ENCODE measurements at regions not wholly inside any gene's neighbourhood (a gene's known extent, or its start where the extent isn't known, plus 50 kb on each side); places are given as distances from the start of the nearest gene placed in this dataset.

DNA sequence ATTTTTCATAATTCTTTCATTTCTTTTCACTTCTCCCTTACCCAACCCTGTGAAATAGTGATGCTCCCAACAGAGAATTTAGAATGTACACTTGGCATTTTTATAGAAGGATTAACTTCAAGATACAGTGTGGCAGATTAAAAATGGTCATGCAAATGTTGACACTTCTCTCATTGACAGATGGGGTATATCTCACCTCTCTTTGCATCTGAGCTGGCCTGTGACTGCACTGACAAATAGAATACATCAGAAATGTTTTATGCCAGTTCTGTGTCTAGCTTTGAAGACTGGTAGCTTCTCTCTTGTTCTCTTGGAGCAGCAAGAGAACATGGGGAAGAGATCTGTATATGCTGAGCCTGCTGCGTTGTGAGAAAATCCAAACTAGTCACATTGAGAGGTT lies 949.6 kb downstream of the CDH11 start:
- H3K27me3 ChIP-seq = no peaks in the 10 kb centered on the region
- H3K4me3 ChIP-seq = no peak overlapping the region
- no peaks in the 10 kb centered on the region for H3K4me1 ChIP-seq
- TF ChIP-seq, protein P1, sequence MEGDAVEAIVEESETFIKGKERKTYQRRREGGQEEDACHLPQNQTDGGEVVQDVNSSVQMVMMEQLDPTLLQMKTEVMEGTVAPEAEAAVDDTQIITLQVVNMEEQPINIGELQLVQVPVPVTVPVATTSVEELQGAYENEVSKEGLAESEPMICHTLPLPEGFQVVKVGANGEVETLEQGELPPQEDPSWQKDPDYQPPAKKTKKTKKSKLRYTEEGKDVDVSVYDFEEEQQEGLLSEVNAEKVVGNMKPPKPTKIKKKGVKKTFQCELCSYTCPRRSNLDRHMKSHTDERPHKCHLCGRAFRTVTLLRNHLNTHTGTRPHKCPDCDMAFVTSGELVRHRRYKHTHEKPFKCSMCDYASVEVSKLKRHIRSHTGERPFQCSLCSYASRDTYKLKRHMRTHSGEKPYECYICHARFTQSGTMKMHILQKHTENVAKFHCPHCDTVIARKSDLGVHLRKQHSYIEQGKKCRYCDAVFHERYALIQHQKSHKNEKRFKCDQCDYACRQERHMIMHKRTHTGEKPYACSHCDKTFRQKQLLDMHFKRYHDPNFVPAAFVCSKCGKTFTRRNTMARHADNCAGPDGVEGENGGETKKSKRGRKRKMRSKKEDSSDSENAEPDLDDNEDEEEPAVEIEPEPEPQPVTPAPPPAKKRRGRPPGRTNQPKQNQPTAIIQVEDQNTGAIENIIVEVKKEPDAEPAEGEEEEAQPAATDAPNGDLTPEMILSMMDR (IDR thresholded peaks at IDR 0.05) = no peak
- TF ChIP-seq POLR2A (IDR thresholded peaks at IDR 0.05) (no peak), EP300 (IDR thresholded peaks at IDR 0.05; ENCODE audit: low read depth) (no peak), POLR2AphosphoS5 (IDR thresholded peaks at IDR 0.05) (no peak)
- no peak for DNase-seq
- intact Hi-C loops (cut with DNase I; ENCODE audit: low total_unique reads) (no loop called here), in situ Hi-C loops (cut with MboI; ENCODE audit: low pct_ligation_motif_present in 1 of 4, low pct_unique_long_range_greater_than_20kb in 1 of 4, low sequenced_read_pairs in 3 of 4) (no loop called here)
- WGBS, 2 donors (ENCODE audit: low coverage in 1 of 2) = 85% methylated on average over 1 of the region's 1 CpG; no CpG with 5 or more reads in 1 of the 2 donors
- no peak overlapping the region for H3K27ac ChIP-seq
- H3K36me3 ChIP-seq = no peaks in the 10 kb centered on the region
- H3K9me3 ChIP-seq = no peaks in the 10 kb centered on the region

DNA sequence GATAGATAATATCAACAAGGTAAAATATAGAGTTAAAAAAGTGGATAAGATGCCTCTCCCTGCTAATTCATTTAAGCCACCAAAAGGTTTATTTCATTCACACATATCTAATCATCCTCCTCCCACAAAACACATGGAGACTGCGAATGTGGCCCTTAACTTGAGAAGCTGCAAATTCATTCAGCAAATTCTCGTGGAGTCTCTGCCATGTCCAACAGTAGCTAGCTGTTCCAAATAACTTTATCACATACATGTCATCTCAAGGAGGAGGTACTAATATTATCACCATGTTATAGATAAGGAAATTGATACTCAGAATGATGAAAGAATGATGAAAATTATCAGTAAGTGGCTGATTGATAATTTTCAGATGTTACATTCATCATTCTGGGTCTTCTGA lies 950.2 kb downstream of the CDH11 start:
- intact Hi-C loops (cut with DNase I; ENCODE audit: low total_unique reads) (no loop called here), in situ Hi-C loops (cut with MboI; ENCODE audit: low pct_ligation_motif_present in 1 of 4, low pct_unique_long_range_greater_than_20kb in 1 of 4, low sequenced_read_pairs in 3 of 4) (no loop called here)
- TF ChIP-seq EP300 (IDR thresholded peaks at IDR 0.05; ENCODE audit: low read depth) (no peak), POLR2AphosphoS5 (IDR thresholded peaks at IDR 0.05) (no peak), POLR2A (IDR thresholded peaks at IDR 0.05) (no peak)
- TF ChIP-seq, protein P1 (IDR thresholded peaks at IDR 0.05) = no peak
- Histone ChIP-seq H3K27ac (no peak overlapping the region), H3K27me3 (no peaks in the 10 kb centered on the region), H3K9me3 (no peaks in the 10 kb centered on the region), H3K4me3 (no peak overlapping the region), H3K4me1 (no peaks in the 10 kb centered on the region), H3K36me3 (no peaks in the 10 kb centered on the region)
- no peak for DNase-seq
- 77 to 80% methylated on average over 1 to 2 of the region's 2 CpGs for WGBS, 2 donors (ENCODE audit: low coverage in 1 of 2)

DNA sequence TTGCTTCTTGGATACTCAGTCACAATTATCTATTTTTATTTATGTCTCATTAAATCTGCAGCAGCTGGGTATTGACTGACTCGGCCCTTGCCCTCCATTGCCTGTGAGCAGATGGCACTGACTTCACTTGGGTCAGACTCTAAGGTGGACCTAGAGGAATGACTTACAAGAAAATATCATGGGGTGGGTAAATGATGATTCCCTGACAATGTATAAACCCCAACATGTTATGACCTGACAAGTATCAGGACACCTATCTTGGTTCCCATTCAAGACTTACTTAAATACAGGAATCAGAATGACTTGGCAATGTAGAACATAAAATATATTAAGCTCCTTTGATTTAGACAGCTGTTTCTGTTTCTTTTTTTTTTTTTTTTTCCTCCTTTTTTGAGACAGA lies 953.5 kb downstream of the CDH11 start:
- no peaks in the 10 kb centered on the region for H3K36me3 ChIP-seq

DNA sequence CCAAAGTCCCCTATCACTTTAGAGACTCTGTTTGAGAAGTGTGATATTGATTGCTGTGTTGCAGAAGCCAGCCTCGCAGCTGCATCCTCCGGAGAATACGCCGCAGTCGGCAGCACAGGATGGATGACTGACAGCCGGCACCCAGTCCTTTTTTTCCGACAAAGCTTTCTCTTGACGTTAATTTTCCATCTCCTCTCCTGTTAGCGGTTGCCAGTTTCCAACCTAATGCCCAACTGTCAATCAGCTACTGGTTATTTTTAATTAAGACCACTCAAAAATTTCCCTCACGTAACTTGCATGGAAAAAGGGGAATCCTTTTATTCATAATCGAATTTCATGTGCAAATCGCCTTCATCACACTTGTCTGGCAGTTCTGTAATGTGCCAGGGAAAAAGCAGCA lies 953.9 kb downstream of the CDH11 start:
- TF ChIP-seq EP300 (IDR thresholded peaks at IDR 0.05; ENCODE audit: low read depth) (no peak), POLR2AphosphoS5 (IDR thresholded peaks at IDR 0.05) (no peak), POLR2A (IDR thresholded peaks at IDR 0.05) (no peak)
- TF ChIP-seq, protein P1 (IDR thresholded peaks at IDR 0.05) = no peak

More for the DNA sequence above, 953.5 kb downstream of the CDH11 start:
- no peak for DNase-seq
- WGBS, 2 donors (ENCODE audit: low coverage in 1 of 2) = 71 to 89% methylated on average over 1 of the region's 1 CpG
- in situ Hi-C loops (cut with MboI; ENCODE audit: low pct_ligation_motif_present in 1 of 4, low pct_unique_long_range_greater_than_20kb in 1 of 4, low sequenced_read_pairs in 3 of 4) = no loop called here
- Histone ChIP-seq H3K27me3 (no peaks in the 10 kb centered on the region), H3K4me1 (no peaks in the 10 kb centered on the region), H3K9me3 (no peaks in the 10 kb centered on the region), H3K27ac (no peak overlapping the region), H3K4me3 (no peak overlapping the region)
- intact Hi-C loops (cut with DNase I; ENCODE audit: low total_unique reads) = no loop called here
- TF ChIP-seq POLR2A (IDR thresholded peaks at IDR 0.05) (no peak), POLR2AphosphoS5 (IDR thresholded peaks at IDR 0.05) (no peak)
- TF ChIP-seq, protein P1 (IDR thresholded peaks at IDR 0.05) = no peak

More for the DNA sequence above, 953.9 kb downstream of the CDH11 start:
- Histone ChIP-seq H3K27me3 (no peaks in the 10 kb centered on the region), H3K27ac (no peak overlapping the region), H3K4me3 (no peak overlapping the region), H3K9me3 (no peaks in the 10 kb centered on the region), H3K36me3 (no peaks in the 10 kb centered on the region), H3K4me1 (no peaks in the 10 kb centered on the region)
- no peak for DNase-seq
- WGBS, 2 donors (ENCODE audit: low coverage in 1 of 2) = 91 to 94% methylated on average over 12 of the region's 12 CpGs
- in situ Hi-C loops (cut with MboI; ENCODE audit: low pct_ligation_motif_present in 1 of 4, low pct_unique_long_range_greater_than_20kb in 1 of 4, low sequenced_read_pairs in 3 of 4) = no loop called here
- intact Hi-C loops (cut with DNase I; ENCODE audit: low total_unique reads) = no loop called here

All from transverse colon (tissue), 4 donors.